Testis (tissue), 2 donors: ENCODE measurements at regions not wholly inside any gene's neighbourhood (a gene's known extent, or its start where the extent isn't known, plus 50 kb on each side); places are given as distances from the start of the nearest gene placed in this dataset.

ENCODE experiments used
- DNase-seq: peaks from one replicate; pipeline ENCODE4 v3.0.0-alpha.2; 2019
- H3K27ac ChIP-seq, 2 donors: fragments of 200-600 bp; sonication (generic); one replicate each; pipeline ENCODE4 v1.5.1; 2019
- H3K27me3 ChIP-seq: fragments of 200-600 bp; sonication (generic); one replicate; pipeline ENCODE4 v1.5.1; 2019
- H3K36me3 ChIP-seq: fragments of 200-600 bp; sonication (generic); one replicate; pipeline ENCODE4 v1.5.1; 2017; ENCODE audit warnings: low read depth; ENCODE audit errors: missing control alignments
- H3K4me1 ChIP-seq: fragments of 200-600 bp; sonication (generic); one replicate; pipeline ENCODE4 v1.5.1; 2019
- H3K4me3 ChIP-seq, 2 donors: fragments of 200-600 bp; sonication (generic); one replicate each; pipeline ENCODE4 v1.5.1; 2017 to 2019
- H3K9me3 ChIP-seq: fragments of 200-600 bp; sonication (generic); one replicate; pipeline ENCODE4 v1.5.1; 2017
- CTCF ChIP-seq, 3 experiments: fragments of 450-650 bp in 2 of 3; fragments of 200-600 bp in 1 of 3; sonication (generic) in 1 of 3; IDR thresholded peaks; one replicate each; pipeline ENCODE4 v1.5.1; 2016 to 2019; ENCODE audit warnings: antibody characterized with exemption in 3 of 3, mild to moderate bottlenecking in 2 of 3, moderate library complexity in 1 of 3
- POLR2A ChIP-seq: fragments of 450-650 bp; IDR thresholded peaks from one replicate; pipeline ENCODE4 v1.6.1; 2017; ENCODE audit warnings: antibody characterized with exemption, mild to moderate bottlenecking, moderate library complexity
- WGBS, 2 donors: methylation state at CpG; one replicate each; pipeline ENCODE4 v1.1.5; 2018; 5-methylcytosine and 5-hydroxymethylcytosine counted together
- intact Hi-C: fragments of 100-400 bp; cut with DNase I; formaldehyde crosslinking; loops from one replicate; pipeline ENCODE4 v1.15.1; 2023; ENCODE audit warnings: low total_unique reads

GRCh38 chr6:183668-184067 is 108.6 kb upstream of the DUSP22 start:
- WGBS, 2 donors = 80 to 87% methylated on average over 2 of the region's 2 CpGs
- DNase-seq = no peak
- intact Hi-C loops = no loop called here

GRCh38 chr6:184161-184700 is 108.1 kb upstream of the DUSP22 start:
- Histone ChIP-seq H3K9me3 (no peaks in the 10 kb centered on the region), H3K27ac (no peak overlapping the region), H3K27me3 (no peaks in the 10 kb centered on the region), H3K36me3 (no peaks in the 10 kb centered on the region), H3K4me3 (no peak overlapping the region), H3K4me1 (peaks cover 3% of the 10 kb centered on the region)
- TF ChIP-seq CTCF (IDR thresholded peaks at IDR 0.05) (no peak), POLR2A (no peak)
- DNase-seq = no peak
- intact Hi-C loops = no loop called here
- 70 to 76% methylated on average over 7 of the region's 7 CpGs for WGBS, 2 donors

More at GRCh38 chr6:183668-184067, 108.6 kb upstream of the DUSP22 start:
- TF ChIP-seq POLR2A = no peak
- no peak for TF ChIP-seq CTCF (IDR thresholded peaks at IDR 0.05)
- no peaks in the 10 kb centered on the region for H3K27me3 ChIP-seq
- no peaks in the 10 kb centered on the region for H3K36me3 ChIP-seq
- H3K27ac ChIP-seq = no peak overlapping the region
- no peaks in the 10 kb centered on the region for H3K9me3 ChIP-seq
- H3K4me3 ChIP-seq = no peak overlapping the region
- no peaks in the 10 kb centered on the region for H3K4me1 ChIP-seq

- H3K36me3 ChIP-seq = no peaks in the 10 kb centered on the region
- no peak overlapping the region for H3K4me3 ChIP-seq
- TF ChIP-seq CTCF (IDR thresholded peaks at IDR 0.05) (no peak), POLR2A (no peak)
- DNase-seq = no peak
- no peaks in the 10 kb centered on the region for H3K27me3 ChIP-seq
- 75 to 81% methylated on average over 11 to 12 of the region's 12 CpGs for WGBS, 2 donors
- intact Hi-C loops = no loop called here
- H3K4me1 ChIP-seq = peaks cover 3% of the 10 kb centered on the region
- H3K9me3 ChIP-seq = no peaks in the 10 kb centered on the region
- no peak overlapping the region for H3K27ac ChIP-seq
Measured at GRCh38 chr6:186340-186965, 105.8 kb upstream of the DUSP22 start.

GRCh38 chr6:187210-187861 is 105.0 kb upstream of the DUSP22 start:
- DNase-seq = peak; percentile 13
- no peak overlapping the region for H3K4me3 ChIP-seq
- H3K36me3 ChIP-seq = no peaks in the 10 kb centered on the region
- WGBS, 2 donors = 74 to 79% methylated on average over 10 of the region's 10 CpGs
- intact Hi-C loops = no loop called here
- no peaks in the 10 kb centered on the region for H3K27me3 ChIP-seq
- H3K27ac ChIP-seq = no peak overlapping the region
- TF ChIP-seq CTCF (IDR thresholded peaks at IDR 0.05) (no peak), POLR2A (no peak)
- peaks cover 3% of the 10 kb centered on the region for H3K4me1 ChIP-seq
- H3K9me3 ChIP-seq = no peaks in the 10 kb centered on the region
